ENCODE measurements at regions not wholly inside any gene's neighbourhood (a gene's known extent, or its start where the extent isn't known, plus 50 kb on each side); places are given as distances from the start of the nearest gene placed in this dataset.

- no peaks in the 10 kb centered on the region for H3K4me1 ChIP-seq (ENCODE audit: control insufficient read depth in 4 of 4, insufficient read depth in 4 of 4, low read length in 3 of 4)
- H3K4me3 ChIP-seq (ENCODE audit: low read depth in 1 of 3, low read length in 3 of 3): no peak overlapping the region
- no peaks in the 10 kb centered on the region for H3K9me3 ChIP-seq (ENCODE audit: control insufficient read depth in 4 of 4, low read length in 3 of 4)
- no peak overlapping the region for H3K27ac ChIP-seq (ENCODE audit: low read depth in 1 of 2, low read length in 2 of 2)
- 92% methylated on average over 2 of the region's 2 CpGs for WGBS
- H3K36me3 ChIP-seq (ENCODE audit: control insufficient read depth in 4 of 4, insufficient read depth in 3 of 4, low read depth in 1 of 4, low read length in 3 of 4): no peaks in the 10 kb centered on the region
- H3K27me3 ChIP-seq (ENCODE audit: control insufficient read depth in 4 of 4, insufficient read depth in 4 of 4, low read length in 3 of 4): no peaks in the 10 kb centered on the region
- no peak overlapping the region for H3K9ac ChIP-seq (ENCODE audit: low read depth in 1 of 2, low read length in 2 of 2)
- TF ChIP-seq MAX (IDR thresholded peaks at IDR 0.05) (no peak), HNF4A (conservative IDR thresholded peaks at IDR 0.05) (no peak)
- DNase-seq (ENCODE audit: low spot score): no peak
Observed at GRCh38 chr22:20651286-20651685, 122.6 kb upstream of the SERPIND1 start.

- Histone ChIP-seq H3K4me1 (ENCODE audit: control insufficient read depth in 4 of 4, insufficient read depth in 4 of 4, low read length in 3 of 4) (no peaks in the 10 kb centered on the region), H3K27me3 (ENCODE audit: control insufficient read depth in 4 of 4, insufficient read depth in 4 of 4, low read length in 3 of 4) (no peaks in the 10 kb centered on the region), H3K4me3 (ENCODE audit: low read depth in 1 of 3, low read length in 3 of 3) (no peak overlapping the region), H3K27ac (ENCODE audit: low read depth in 1 of 2, low read length in 2 of 2) (no peak overlapping the region), H3K36me3 (ENCODE audit: control insufficient read depth in 4 of 4, insufficient read depth in 3 of 4, low read depth in 1 of 4, low read length in 3 of 4) (no peaks in the 10 kb centered on the region), H3K9me3 (ENCODE audit: control insufficient read depth in 4 of 4, low read length in 3 of 4) (no peaks in the 10 kb centered on the region), H3K9ac (ENCODE audit: low read depth in 1 of 2, low read length in 2 of 2) (no peak overlapping the region)
- WGBS: 89% methylated on average over 6 of the region's 6 CpGs
- DNase-seq (ENCODE audit: low spot score): no peak
- TF ChIP-seq ZBTB33 (IDR thresholded peaks at IDR 0.05): no peak
- no peak for TF ChIP-seq EGR1 (IDR thresholded peaks at IDR 0.05; ENCODE audit: low read depth in 2 of 2)
- no peak for TF ChIP-seq CTCF (IDR thresholded peaks at IDR 0.05; ENCODE audit: low read depth, low read length, missing input control)
- TF ChIP-seq RAD21 (IDR thresholded peaks at IDR 0.05): no peak
- TF ChIP-seq YY1 (IDR thresholded peaks at IDR 0.05): no peak
Observed at GRCh38 chr22:20652130-20652529, 121.8 kb upstream of the SERPIND1 start.

GRCh38 chr22:20652582-20652981 is 121.3 kb upstream of the SERPIND1 start:
- H3K9me3 ChIP-seq (ENCODE audit: control insufficient read depth in 4 of 4, low read length in 3 of 4): no peaks in the 10 kb centered on the region
- H3K9ac ChIP-seq (ENCODE audit: low read depth in 1 of 2, low read length in 2 of 2): no peak overlapping the region
- no peaks in the 10 kb centered on the region for H3K4me1 ChIP-seq (ENCODE audit: control insufficient read depth in 4 of 4, insufficient read depth in 4 of 4, low read length in 3 of 4)
- H3K4me3 ChIP-seq (ENCODE audit: low read depth in 1 of 3, low read length in 3 of 3): no peak overlapping the region
- WGBS: 83% methylated on average over 6 of the region's 6 CpGs
- H3K36me3 ChIP-seq (ENCODE audit: control insufficient read depth in 4 of 4, insufficient read depth in 3 of 4, low read depth in 1 of 4, low read length in 3 of 4): no peaks in the 10 kb centered on the region
- TF ChIP-seq RAD21 (IDR thresholded peaks at IDR 0.05) (no peak), JUND (IDR thresholded peaks at IDR 0.05) (no peak), HNF4A (conservative IDR thresholded peaks at IDR 0.05) (no peak), RXRA (IDR thresholded peaks at IDR 0.05) (no peak), TAF1 (conservative IDR thresholded peaks at IDR 0.05) (no peak), SP1 (IDR thresholded peaks at IDR 0.05) (no peak), GABPA (IDR thresholded peaks at IDR 0.05 in 1 of 2, conservative IDR thresholded peaks at IDR 0.05 in 1 of 2) (no peak), CTCF (IDR thresholded peaks at IDR 0.05; ENCODE audit: low read depth, low read length, missing input control) (no peak), ZBTB33 (IDR thresholded peaks at IDR 0.05) (no peak), EGR1 (IDR thresholded peaks at IDR 0.05; ENCODE audit: low read depth in 2 of 2) (no peak)
- TF ChIP-seq, protein P1, sequence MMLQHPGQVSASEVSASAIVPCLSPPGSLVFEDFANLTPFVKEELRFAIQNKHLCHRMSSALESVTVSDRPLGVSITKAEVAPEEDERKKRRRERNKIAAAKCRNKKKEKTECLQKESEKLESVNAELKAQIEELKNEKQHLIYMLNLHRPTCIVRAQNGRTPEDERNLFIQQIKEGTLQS (IDR thresholded peaks at IDR 0.05): no peak
- TF ChIP-seq, protein P2, sequence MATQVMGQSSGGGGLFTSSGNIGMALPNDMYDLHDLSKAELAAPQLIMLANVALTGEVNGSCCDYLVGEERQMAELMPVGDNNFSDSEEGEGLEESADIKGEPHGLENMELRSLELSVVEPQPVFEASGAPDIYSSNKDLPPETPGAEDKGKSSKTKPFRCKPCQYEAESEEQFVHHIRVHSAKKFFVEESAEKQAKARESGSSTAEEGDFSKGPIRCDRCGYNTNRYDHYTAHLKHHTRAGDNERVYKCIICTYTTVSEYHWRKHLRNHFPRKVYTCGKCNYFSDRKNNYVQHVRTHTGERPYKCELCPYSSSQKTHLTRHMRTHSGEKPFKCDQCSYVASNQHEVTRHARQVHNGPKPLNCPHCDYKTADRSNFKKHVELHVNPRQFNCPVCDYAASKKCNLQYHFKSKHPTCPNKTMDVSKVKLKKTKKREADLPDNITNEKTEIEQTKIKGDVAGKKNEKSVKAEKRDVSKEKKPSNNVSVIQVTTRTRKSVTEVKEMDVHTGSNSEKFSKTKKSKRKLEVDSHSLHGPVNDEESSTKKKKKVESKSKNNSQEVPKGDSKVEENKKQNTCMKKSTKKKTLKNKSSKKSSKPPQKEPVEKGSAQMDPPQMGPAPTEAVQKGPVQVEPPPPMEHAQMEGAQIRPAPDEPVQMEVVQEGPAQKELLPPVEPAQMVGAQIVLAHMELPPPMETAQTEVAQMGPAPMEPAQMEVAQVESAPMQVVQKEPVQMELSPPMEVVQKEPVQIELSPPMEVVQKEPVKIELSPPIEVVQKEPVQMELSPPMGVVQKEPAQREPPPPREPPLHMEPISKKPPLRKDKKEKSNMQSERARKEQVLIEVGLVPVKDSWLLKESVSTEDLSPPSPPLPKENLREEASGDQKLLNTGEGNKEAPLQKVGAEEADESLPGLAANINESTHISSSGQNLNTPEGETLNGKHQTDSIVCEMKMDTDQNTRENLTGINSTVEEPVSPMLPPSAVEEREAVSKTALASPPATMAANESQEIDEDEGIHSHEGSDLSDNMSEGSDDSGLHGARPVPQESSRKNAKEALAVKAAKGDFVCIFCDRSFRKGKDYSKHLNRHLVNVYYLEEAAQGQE (IDR thresholded peaks at IDR 0.05): no peak
- no peak overlapping the region for H3K27ac ChIP-seq (ENCODE audit: low read depth in 1 of 2, low read length in 2 of 2)
- peak; percentile 13 for DNase-seq (ENCODE audit: low spot score)
- H3K27me3 ChIP-seq (ENCODE audit: control insufficient read depth in 4 of 4, insufficient read depth in 4 of 4, low read length in 3 of 4): no peaks in the 10 kb centered on the region
